UCSD-AML1 (cell line): ENCODE measurements at regions not wholly inside any gene's neighbourhood (a gene's known extent, or its start where the extent isn't known, plus 50 kb on each side); places are given as distances from the start of the nearest gene placed in this dataset.

ENCODE experiments used
- DNase-seq: peaks from one replicate; lab custom pipeline; 2025; ENCODE audit not compliant: unreplicated experiment; lab: John Stamatoyannopoulos, UW

DNA sequence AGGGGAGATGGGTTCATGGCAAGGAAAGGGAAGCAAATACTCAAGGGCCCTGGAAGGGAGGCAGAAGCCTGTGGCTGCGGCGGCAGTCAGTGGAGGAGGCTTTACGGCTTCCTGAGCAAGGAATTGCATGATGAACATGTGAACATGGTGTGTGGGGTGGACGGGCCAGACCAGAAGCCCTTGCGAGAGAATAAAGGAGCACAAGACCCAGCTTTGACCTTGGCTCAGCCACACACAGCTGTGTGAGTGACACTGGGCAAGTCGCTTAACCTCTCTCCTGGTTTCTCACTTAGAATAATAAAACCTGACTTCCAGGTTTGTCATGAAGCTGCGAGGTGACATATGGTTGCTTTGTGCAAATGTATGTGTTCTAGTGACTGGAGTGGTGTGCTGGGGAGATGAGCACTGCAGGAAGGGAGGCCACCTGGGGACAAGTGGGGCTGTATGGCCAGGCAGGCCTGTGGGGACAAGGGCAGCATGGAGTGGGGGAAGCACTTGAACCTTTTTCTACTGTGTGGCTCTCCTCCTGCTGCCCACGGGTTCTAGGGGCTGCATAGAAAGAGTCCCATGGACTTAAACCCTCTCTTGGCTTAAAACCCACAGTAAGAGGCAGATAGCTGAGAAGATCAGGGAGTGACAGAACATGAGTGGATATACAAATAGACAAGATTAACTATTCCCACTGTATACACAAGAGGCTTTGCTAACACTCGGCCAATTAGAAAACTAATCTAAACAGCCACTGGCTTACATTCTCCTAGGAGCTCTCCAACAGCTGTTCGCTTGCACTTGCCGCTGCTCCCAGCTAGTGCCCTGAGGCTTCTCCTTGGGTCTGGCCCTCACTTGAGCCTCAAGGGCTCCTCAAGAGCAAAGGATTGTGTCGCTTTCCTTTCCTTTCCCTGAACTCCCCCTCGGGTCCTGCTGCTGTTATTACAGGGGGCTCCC is 67.3 kb upstream of the CDON start:
- no peak for DNase-seq

GRCh38 chr11:126127898-126128297 is 65.2 kb upstream of the CDON start:
- no peak for DNase-seq

DNA sequence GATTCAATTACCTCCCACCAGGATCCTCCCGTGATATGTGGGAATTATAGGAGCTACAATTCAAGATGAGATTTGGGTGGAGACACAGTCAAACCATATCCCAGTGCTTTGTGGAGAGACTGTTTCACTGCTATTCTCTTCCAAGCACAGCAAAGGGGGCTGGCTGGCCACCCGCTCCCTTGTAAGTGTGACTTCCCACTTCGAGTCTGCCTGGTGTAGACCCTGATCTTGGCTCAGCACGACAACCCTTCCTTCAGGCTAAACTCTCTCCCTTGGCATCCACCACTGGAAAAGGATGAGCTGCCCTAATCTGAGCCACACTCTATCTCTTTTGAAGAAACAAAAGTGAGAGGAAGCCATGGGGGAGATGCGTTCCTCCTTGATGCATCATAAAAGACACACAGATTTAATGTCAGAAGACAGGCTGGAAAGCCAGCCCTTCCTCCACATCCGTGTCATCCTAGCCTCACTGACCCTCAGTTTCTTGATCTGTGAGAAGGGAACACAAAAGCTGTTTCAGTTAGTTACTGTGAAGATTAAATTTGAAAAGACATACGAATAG is 64.7 kb upstream of the CDON start:
- no peak for DNase-seq

- DNase-seq = no peak
Observed at GRCh38 chr11:126124231-126124661, 61.6 kb upstream of the CDON start.

DNA sequence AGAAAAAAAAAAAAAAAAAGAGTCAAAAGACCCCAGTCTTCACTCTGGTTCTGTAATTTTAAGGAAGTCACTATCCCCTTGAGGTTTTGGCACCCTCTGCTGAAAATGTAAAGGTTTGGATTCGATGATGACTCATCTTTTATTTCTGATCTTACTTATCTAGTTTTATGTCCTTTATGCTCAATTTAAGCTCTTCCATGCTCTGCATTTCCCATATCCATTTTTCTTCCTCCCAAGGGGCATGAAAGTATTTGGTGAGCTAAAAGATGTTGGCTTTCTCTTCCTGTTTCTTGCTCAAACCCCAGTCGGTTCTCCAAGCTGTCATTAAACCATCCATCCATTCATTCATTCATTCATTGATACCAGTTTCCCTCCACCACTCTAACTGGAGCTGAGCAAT is 61.0 kb upstream of the CDON start:
- DNase-seq = no peak

DNA sequence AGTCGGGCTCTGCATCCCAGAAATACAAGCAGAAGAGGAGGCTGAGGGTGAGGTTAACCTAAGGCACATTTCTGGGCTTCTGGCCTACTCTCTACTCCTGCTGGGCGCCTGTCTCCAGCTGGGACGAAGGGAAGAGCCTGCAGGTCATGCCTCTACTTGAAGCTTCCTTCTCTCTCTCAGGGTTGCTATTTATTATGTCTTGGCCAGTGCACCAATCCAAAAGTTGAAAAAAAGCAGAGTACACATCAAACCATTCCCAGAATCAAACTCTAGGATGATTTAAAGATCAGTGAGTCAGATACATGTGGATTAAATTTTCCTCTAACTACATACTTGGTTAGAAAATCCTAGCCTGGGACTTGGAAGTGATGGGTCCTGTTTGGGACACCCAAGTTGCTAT is 60.2 kb upstream of the CDON start:
- DNase-seq = no peak

- DNase-seq = no peak
Observed at GRCh38 chr11:126121296-126121695, 58.6 kb upstream of the CDON start.

- no peak for DNase-seq
Observed at GRCh38 chr11:126118806-126119205, 56.1 kb upstream of the CDON start.

DNA sequence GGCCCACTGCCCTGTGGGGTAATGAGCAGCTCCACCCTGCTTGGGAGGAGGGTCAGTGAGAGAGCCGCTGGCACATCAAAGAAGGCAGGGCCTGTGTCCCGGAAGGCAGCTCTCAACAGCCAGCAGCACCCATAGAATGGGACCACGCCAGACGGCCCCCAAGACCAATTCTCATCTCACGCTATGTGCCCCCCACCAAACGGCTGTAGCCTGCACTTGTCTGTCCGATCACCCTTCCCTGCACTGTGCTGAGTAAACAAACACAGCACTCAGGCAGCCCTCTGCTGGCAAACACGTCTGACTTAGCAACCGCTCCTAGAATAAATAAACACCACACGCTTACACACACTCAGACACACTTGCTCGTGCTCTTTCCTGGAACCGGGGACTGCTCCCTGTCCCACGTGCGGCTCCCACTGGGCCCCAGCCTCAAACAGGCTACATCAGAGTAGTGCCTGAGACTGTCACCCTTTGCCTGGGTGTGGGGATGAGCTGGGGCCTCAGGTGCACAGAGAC is 53.2 kb upstream of the CDON start:
- DNase-seq = no peak

DNA sequence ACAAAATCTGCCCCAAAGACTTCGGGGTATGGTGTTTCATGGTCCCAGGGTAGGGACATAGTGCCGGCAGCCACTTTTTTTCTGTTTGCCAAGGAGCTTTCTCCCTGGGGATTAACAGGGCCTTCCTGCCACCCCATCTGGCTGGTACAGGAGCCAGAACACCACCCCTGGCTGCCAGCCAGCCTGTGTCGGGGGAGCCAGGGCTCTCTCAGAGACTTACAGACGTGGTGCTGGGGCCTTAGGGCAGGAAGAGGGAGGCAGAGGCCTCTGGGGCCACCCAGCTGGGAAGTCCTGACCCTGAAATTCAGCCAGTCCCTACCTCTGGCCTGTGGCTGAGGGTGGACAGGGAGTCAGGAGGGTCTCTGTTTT is 52.4 kb upstream of the CDON start:
- no peak for DNase-seq

DNA sequence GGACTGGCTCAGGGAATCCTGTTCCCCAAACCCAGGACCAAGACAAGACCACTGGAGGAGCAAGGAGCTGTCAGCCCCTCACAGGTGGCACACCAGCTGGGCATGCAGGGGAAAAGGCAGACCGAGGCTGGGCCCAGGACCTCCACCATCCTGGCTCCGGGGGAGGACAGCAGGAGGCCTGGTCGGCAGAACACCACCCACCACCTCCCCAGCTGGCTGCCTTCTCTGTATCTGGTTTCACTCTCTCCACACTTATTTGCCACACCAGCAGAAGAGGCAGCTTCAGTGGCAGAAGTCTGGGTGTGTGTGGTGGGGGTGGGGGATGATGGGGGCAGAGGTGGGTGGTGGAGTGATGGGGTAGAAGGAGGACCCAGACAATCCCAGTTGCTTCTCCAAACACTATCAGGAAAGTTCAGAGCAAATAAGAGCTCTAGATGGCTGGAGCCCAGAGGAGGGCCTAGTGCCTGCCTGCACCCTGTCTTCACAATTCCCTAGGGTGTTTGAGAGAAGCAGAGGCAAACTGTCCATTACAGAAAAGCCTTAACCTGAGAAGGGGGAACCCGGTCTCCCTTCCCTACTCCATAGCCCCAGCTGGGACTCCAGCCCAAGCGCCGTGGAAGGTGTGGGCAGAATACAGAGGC is 51.9 kb upstream of the CDON start:
- DNase-seq = no peak

- no peak for DNase-seq
Observed at GRCh38 chr11:126113963-126114362, 51.3 kb upstream of the CDON start.

DNA sequence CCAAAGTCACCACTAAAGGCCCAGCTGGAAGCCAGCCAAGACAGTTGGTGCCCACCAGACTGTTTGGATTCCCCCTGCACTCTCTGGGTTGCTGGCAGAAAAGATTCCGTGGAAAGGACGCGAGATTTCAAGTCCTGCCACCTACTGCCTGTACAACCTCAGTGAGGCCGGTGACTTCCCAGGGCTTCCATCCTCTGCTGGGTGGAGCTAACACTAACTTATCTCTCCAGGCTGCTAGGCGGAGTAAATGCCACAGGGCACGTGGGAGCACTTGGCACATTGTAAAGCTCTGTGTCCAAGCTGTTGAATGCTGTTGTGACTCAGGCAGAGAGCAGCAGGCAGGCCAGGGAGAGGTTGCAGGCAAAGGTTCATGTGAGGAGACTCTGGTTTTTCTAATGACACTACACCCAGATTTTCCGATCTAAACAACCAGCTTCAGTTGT is 50.9 kb upstream of the CDON start:
- DNase-seq = no peak

DNA sequence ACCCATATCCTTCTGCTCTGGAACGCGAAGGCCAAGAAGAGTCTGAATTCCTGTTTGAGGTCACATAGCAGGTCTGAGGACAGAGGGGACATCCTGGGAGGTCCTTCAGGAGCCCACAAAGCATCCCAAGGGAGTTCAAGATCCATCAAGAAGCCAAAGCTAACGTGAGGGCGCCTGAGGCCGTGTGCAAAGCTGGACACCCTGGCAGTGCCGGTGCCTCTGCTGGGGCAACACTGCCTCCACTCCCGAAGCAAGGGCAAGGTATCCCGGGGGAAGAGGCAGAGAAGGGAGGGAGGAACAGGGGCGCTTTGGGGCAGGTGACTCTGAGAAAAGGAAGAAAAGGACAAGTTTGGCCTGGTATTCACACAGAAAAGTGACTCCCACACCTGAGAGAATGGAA is 50.3 kb upstream of the CDON start:
- no peak for DNase-seq

DNA sequence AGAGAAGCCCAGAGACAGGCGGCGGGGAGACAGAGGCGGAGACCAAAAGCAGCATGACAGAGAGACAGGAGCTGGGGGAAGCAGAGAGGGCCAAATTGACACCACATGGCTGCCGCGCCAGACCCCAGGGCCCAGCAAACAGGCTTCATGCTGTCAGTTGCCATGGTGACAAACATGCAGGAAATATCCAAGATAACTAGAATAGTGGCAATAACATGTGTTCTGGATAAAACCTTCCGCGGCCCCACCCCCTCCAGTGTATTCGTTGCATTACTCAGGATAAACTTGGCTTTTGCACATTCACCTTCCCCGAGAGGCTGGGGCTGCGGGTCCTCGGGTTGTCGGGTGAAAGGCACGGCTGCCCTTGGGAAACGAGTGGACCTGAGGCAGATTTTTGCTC is 49.9 kb upstream of the CDON start:
- DNase-seq = no peak
